ENCODE measurements at regions not wholly inside any gene's neighbourhood (a gene's known extent, or its start where the extent isn't known, plus 50 kb on each side); places are given as distances from the start of the nearest gene placed in this dataset.

- TF ChIP-seq REST (IDR thresholded peaks at IDR 0.05; ENCODE audit: unreplicated experiment) (no peak), POLR2AphosphoS5 (IDR thresholded peaks at IDR 0.05; ENCODE audit: low read depth) (no peak), CREB1 (CRISPR knock-in tag; IDR thresholded peaks at IDR 0.05; ENCODE audit: low read depth) (no peak), ETS1 (IDR thresholded peaks at IDR 0.05) (no peak)
Measured at GRCh38 chrX:94121799-94122198, 447.8 kb downstream of the FAM133A start (continued).

GRCh38 chrX:94123062-94123461, 449.1 kb downstream of the FAM133A start:
- H3K4me3 Mint-ChIP-seq = no peak overlapping the region
- Histone ChIP-seq H3K79me2 (replicated peaks; ENCODE audit: insufficient read depth) (no peaks in the 10 kb centered on the region), H3K36me3 (ENCODE audit: insufficient read depth) (no peaks in the 10 kb centered on the region), H3K4me2 (no peak overlapping the region), H2AFZ (no peak overlapping the region), H3K4me1 (ENCODE audit: insufficient read depth) (no peaks in the 10 kb centered on the region), H3F3A (replicated peaks; ENCODE audit: low read depth) (no peaks in the 10 kb centered on the region), H3K4me3 (no peak overlapping the region), H4K20me1 (replicated peaks; ENCODE audit: insufficient read depth) (no peaks in the 10 kb centered on the region), H3K27me3 (ENCODE audit: insufficient read depth) (no peaks in the 10 kb centered on the region), H3K27ac (ENCODE audit: low read depth) (no peak overlapping the region), H3K9me2 (ENCODE audit: insufficient read depth) (0 out of 2 replicates have a peak, but pooled peaks cover 4% of the 10 kb centered on the region)
- H3K27ac Mint-ChIP-seq = no peak overlapping the region
- no peaks in the 10 kb centered on the region for H3K27me3 Mint-ChIP-seq (ENCODE audit: insufficient read depth, low read depth, poor library complexity)
- no peaks in the 10 kb centered on the region for H3K9me3 Mint-ChIP-seq
- ATAC-seq (no peak), DNase-seq (ENCODE audit: low spot score) (no peak)
- no peaks in the 10 kb centered on the region for H3K36me3 Mint-ChIP-seq (ENCODE audit: low read depth)
- H3K4me1 Mint-ChIP-seq = no peaks in the 10 kb centered on the region
- TF ChIP-seq POLR2AphosphoS5 (IDR thresholded peaks at IDR 0.05; ENCODE audit: low read depth) (no peak), EZH2 (IDR thresholded peaks at IDR 0.05; ENCODE audit: low read depth, unreplicated experiment) (no peak), REST (IDR thresholded peaks at IDR 0.05; ENCODE audit: unreplicated experiment) (no peak), EZH2phosphoT487 (IDR thresholded peaks at IDR 0.05; ENCODE audit: unreplicated experiment) (no peak), CTCF (conservative IDR thresholded peaks at IDR 0.05; ENCODE audit: low read depth in 2 of 2) (no peak), ETS1 (IDR thresholded peaks at IDR 0.05) (no peak), ZNF331 (CRISPR knock-in tag; IDR thresholded peaks at IDR 0.05; ENCODE audit: low read depth) (no peak)

Measured in GM23338 (cell line).